Retinal pigment epithelial cell (primary cell): ENCODE measurements at regions not wholly inside any gene's neighbourhood (a gene's known extent, or its start where the extent isn't known, plus 50 kb on each side); places are given as distances from the start of the nearest gene placed in this dataset.

ENCODE experiments used
- DNase-seq: peaks from one replicate; pipeline ENCODE4 v3.0.0-alpha.2; 2010; ENCODE audit warnings: low read depth
- H3K4me3 ChIP-seq: 2 replicates; pipeline ENCODE4 v1.5.1; 2011; ENCODE audit warnings: mild to moderate bottlenecking, low read length, control low read depth, moderate library complexity
- TF ChIP-seq, protein P1 (sequence below): conservative IDR thresholded peaks from 2 replicates; pipeline ENCODE4 v1.5.1; 2011; ENCODE audit warnings: low read depth, low read length, control low read depth, inconsistent platforms

DNA sequence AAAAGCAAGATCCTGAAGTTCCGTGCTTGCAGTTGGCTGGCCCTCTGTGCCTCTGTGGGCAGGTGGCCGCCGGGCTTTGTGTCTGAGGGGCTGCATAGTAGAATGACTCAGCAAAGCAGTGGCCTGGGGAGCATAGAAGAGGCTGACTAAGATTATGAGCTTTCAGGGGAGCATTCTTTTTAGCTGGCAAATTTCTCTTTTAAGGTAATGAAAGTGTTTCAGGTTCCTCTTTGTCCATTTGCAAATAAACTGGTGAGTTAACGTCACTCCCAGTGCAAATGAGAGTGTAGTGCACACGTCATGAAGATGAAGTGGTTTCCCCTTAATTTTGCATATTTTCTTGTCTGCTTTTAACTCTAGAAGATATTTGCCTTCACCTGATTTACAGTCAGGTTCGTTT, 98.6 kb downstream of the BCL2L11 start:
- H3K4me3 ChIP-seq = no peak overlapping the region
- TF ChIP-seq, protein P1, sequence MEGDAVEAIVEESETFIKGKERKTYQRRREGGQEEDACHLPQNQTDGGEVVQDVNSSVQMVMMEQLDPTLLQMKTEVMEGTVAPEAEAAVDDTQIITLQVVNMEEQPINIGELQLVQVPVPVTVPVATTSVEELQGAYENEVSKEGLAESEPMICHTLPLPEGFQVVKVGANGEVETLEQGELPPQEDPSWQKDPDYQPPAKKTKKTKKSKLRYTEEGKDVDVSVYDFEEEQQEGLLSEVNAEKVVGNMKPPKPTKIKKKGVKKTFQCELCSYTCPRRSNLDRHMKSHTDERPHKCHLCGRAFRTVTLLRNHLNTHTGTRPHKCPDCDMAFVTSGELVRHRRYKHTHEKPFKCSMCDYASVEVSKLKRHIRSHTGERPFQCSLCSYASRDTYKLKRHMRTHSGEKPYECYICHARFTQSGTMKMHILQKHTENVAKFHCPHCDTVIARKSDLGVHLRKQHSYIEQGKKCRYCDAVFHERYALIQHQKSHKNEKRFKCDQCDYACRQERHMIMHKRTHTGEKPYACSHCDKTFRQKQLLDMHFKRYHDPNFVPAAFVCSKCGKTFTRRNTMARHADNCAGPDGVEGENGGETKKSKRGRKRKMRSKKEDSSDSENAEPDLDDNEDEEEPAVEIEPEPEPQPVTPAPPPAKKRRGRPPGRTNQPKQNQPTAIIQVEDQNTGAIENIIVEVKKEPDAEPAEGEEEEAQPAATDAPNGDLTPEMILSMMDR = no peak
- no peak for DNase-seq

DNA sequence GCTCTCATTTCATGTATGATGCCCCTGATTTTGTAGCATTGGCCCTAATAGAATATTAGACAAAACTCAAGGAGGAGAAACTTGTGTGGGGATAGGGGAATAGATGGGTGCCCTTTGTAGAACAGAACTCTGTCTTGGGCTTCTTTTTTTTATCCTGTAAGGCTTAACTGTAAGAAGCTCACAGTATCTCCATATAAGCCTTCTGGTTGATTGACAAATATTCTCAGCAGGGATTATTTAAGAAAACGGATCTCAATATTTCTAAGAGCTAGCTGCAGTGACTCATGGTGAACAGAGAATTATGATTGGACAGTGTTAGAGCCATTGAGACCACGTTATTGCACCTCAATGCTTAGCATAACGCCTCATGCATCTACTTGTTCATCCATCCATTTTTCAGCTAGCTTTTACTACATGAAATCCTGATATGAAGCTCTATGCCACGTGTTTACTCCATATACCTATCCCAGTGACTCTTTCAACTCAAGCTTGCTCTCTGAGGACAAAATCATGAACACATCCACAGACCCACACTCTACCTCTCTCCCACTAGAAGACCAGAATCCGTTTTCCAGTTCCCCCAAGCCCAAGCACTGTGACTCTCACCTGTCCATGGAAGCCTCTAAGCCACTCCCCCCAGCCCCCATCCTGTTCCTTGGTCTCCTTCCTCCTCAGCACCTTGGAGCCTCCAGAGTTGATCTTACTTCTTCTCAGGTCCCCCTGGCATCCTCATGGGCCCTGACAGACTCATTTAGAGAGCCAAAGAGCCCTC, 99.2 kb downstream of the BCL2L11 start:
- TF ChIP-seq, protein P1 = no peak
- H3K4me3 ChIP-seq = no peak overlapping the region
- DNase-seq = no peak

DNA sequence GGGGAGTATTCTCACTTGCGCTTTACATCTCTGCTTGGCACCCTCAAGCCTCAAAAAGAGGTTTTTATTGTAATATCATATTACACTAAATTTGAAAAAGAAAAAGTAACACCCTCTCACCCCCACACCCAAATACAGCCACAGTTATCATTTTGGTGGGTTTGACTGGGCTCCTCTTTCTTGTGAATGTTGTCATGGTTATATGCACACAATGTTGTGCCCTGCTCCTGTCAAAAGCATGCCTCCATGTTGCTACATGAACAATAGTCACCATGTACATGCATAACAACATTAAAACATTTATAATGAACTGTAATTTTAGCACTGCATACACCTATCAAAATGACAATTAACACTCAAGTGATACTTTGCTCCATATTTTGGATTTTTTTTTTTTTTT, 100.2 kb downstream of the BCL2L11 start:
- TF ChIP-seq, protein P1 = no peak
- DNase-seq = no peak
- H3K4me3 ChIP-seq = no peak overlapping the region

DNA sequence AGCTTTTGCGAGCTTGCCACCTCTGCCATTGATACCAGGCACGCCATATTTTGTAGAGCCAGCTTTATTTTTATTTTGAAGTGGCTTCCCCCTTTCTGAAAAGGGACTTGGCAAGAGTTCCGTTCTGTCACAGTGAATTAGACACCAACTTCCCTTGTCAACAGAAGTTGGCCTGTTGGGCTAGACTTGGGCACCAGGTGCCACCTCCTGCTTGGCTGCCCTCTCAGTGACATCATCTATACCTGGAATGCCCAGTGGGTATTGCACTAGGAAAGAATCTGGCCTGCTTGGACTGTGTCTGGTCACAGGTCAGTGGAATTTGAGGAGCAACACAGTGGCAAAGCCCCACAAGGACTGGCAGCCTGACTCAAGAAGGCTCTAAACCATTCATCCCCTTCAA, 101.0 kb downstream of the BCL2L11 start:
- no peak overlapping the region for H3K4me3 ChIP-seq
- no peak for DNase-seq
- TF ChIP-seq, protein P1 = no peak

DNA sequence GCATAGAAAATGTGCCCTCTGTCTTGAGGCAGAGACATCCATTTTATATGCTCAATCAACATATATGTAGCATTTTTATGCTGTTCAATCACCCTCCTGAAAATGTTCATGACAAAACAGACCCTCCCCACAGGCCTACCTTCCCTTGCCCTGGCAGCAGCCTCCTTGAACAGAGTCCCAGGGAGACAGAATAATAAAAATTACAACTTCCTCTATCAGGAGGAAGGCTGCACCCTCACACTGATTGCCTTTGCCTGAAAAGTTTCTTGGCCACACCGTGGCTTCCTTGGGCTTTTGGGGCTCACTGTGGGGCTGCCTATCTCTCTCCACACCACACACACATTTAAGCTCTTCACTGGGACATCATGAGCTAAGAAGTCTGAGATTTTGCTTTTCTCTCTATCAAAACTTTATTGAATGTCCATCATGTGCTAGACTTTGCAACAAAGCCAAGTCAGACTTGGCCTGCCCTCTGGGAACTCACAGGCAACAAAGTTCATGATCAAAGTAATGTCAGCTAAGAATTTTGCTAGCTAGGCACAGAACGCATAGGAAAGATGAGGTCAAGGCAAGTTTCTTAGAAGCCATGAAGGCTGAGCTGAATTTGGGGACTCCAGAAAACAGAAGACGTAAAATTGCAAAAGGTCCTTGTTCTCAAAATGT, 101.6 kb downstream of the BCL2L11 start:
- DNase-seq = no peak
- TF ChIP-seq, protein P1 = no peak
- H3K4me3 ChIP-seq = no peak overlapping the region

DNA sequence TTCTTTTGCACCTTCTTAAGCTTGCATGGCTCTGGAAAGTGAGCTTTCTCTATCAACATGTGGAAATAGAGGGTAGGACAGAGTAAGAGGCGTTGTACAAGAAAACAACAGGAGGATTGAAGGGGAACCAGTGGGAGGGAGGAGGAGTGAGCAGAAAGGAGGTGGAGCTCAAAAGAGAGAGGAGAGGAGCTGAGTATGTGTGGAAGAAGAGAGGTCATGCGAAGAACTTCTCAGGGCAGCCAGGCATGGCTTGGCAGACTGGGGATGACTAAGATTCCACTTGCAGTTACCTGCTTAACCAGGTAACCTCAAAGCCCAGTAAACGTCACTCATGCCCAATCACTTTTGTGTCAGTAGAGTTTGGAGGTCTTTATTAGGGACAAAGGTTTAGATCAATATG, 105.1 kb downstream of the BCL2L11 start:
- no peak overlapping the region for H3K4me3 ChIP-seq
- DNase-seq = no peak
- TF ChIP-seq, protein P1 = no peak
